OCI-LY3 (cell line): ENCODE measurements at regions not wholly inside any gene's neighbourhood (a gene's known extent, or its start where the extent isn't known, plus 50 kb on each side); places are given as distances from the start of the nearest gene placed in this dataset.

Experiments used
- EZH2phosphoT487 ChIP-seq: fragments of 200-600 bp; shearing (Covaris generic); IDR thresholded peaks from 2 replicates; pipeline ENCODE4 v1.6.1; 2018; ENCODE audit warnings: antibody characterized with exemption, mixed run types, low read depth
- TF ChIP-seq, protein P1 (sequence below): fragments of 200-600, 300-600 bp; sonication (generic); IDR thresholded peaks from 2 replicates; pipeline ENCODE4 v1.5.1; 2014; ENCODE audit warnings: antibody characterized with exemption, low read length, low read depth

GRCh38 chr2:200122683-200123082 is 167.3 kb downstream of the MAIP1 start:
- TF ChIP-seq, protein P1, sequence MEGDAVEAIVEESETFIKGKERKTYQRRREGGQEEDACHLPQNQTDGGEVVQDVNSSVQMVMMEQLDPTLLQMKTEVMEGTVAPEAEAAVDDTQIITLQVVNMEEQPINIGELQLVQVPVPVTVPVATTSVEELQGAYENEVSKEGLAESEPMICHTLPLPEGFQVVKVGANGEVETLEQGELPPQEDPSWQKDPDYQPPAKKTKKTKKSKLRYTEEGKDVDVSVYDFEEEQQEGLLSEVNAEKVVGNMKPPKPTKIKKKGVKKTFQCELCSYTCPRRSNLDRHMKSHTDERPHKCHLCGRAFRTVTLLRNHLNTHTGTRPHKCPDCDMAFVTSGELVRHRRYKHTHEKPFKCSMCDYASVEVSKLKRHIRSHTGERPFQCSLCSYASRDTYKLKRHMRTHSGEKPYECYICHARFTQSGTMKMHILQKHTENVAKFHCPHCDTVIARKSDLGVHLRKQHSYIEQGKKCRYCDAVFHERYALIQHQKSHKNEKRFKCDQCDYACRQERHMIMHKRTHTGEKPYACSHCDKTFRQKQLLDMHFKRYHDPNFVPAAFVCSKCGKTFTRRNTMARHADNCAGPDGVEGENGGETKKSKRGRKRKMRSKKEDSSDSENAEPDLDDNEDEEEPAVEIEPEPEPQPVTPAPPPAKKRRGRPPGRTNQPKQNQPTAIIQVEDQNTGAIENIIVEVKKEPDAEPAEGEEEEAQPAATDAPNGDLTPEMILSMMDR, result no peak
- TF ChIP-seq EZH2phosphoT487, result no peak
